Calu3 (cell line): ENCODE measurements at regions not wholly inside any gene's neighbourhood (a gene's known extent, or its start where the extent isn't known, plus 50 kb on each side); places are given as distances from the start of the nearest gene placed in this dataset.

Experiments used
- BruUV-seq: library from RNA; stranded (reverse); fragments of 400-500 nt; replicated peaks from 2 replicates; lab custom pipeline; 2021; lab: Mats Ljungman, UMichigan
- CTCF ChIA-PET: fragments of 300-600 bp; sonication (Branson Sonifier 250); formaldehyde crosslinking; loops from one replicate; lab custom pipeline; 2022; ENCODE audit warnings: antibody characterized with exemption; lab: Charles Lee
- DNase-seq: peaks from one replicate; pipeline ENCODE4 v3.0.0; 2022
- H3K27ac Mint-ChIP-seq: one replicate; pipeline ENCODE4 v1.8.0; 2022; ENCODE audit warnings: mixed read lengths; ENCODE audit not compliant: unreplicated experiment
- H3K27me3 Mint-ChIP-seq: one replicate; pipeline ENCODE4 v1.8.0; 2022; ENCODE audit warnings: mixed read lengths; ENCODE audit not compliant: unreplicated experiment
- H3K36me3 Mint-ChIP-seq: one replicate; pipeline ENCODE4 v1.8.0; 2022; ENCODE audit warnings: mild to moderate bottlenecking, moderate library complexity, mixed read lengths; ENCODE audit not compliant: insufficient read depth, unreplicated experiment
- H3K4me1 Mint-ChIP-seq: one replicate; pipeline ENCODE4 v1.8.0; 2022; ENCODE audit warnings: mild to moderate bottlenecking, low read depth, mixed read lengths; ENCODE audit not compliant: unreplicated experiment
- H3K4me3 Mint-ChIP-seq: one replicate; pipeline ENCODE4 v1.8.0; 2022; ENCODE audit warnings: mild to moderate bottlenecking, low read depth, moderate library complexity, mixed read lengths; ENCODE audit not compliant: unreplicated experiment
- H3K9me3 Mint-ChIP-seq: one replicate; pipeline ENCODE4 v1.8.0; 2022; ENCODE audit warnings: low read depth, mixed read lengths; ENCODE audit not compliant: unreplicated experiment
- intact Hi-C: fragments of 100-400 bp; cut with micrococcal nuclease; formaldehyde crosslinking; loops from one replicate; pipeline ENCODE4 v1.10.0; 2022; ENCODE audit not compliant: unreplicated experiment
- TF ChIP-seq, protein P1 (sequence below): fragments of 200-600 bp; IDR thresholded peaks from one replicate; pipeline ENCODE4 v1.8.0; 2022; ENCODE audit warnings: antibody characterized with exemption; ENCODE audit not compliant: unreplicated experiment

- H3K27me3 Mint-ChIP-seq: no peaks in the 10 kb centered on the region
- no peaks in the 10 kb centered on the region for H3K9me3 Mint-ChIP-seq
- no peaks in the 10 kb centered on the region for H3K36me3 Mint-ChIP-seq
- CTCF ChIA-PET: no interaction called here
- intact Hi-C loops: no loop called here
- H3K4me3 Mint-ChIP-seq: no peak overlapping the region
- no peak for DNase-seq
- no TSS peak for BruUV-seq
- H3K4me1 Mint-ChIP-seq: peaks cover 9% of the 10 kb centered on the region
- TF ChIP-seq, protein P1, sequence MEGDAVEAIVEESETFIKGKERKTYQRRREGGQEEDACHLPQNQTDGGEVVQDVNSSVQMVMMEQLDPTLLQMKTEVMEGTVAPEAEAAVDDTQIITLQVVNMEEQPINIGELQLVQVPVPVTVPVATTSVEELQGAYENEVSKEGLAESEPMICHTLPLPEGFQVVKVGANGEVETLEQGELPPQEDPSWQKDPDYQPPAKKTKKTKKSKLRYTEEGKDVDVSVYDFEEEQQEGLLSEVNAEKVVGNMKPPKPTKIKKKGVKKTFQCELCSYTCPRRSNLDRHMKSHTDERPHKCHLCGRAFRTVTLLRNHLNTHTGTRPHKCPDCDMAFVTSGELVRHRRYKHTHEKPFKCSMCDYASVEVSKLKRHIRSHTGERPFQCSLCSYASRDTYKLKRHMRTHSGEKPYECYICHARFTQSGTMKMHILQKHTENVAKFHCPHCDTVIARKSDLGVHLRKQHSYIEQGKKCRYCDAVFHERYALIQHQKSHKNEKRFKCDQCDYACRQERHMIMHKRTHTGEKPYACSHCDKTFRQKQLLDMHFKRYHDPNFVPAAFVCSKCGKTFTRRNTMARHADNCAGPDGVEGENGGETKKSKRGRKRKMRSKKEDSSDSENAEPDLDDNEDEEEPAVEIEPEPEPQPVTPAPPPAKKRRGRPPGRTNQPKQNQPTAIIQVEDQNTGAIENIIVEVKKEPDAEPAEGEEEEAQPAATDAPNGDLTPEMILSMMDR: no peak
- no peak overlapping the region for H3K27ac Mint-ChIP-seq
Observed at GRCh38 chr18:56473400-56474024, 164.9 kb downstream of the TXNL1 start.

DNA sequence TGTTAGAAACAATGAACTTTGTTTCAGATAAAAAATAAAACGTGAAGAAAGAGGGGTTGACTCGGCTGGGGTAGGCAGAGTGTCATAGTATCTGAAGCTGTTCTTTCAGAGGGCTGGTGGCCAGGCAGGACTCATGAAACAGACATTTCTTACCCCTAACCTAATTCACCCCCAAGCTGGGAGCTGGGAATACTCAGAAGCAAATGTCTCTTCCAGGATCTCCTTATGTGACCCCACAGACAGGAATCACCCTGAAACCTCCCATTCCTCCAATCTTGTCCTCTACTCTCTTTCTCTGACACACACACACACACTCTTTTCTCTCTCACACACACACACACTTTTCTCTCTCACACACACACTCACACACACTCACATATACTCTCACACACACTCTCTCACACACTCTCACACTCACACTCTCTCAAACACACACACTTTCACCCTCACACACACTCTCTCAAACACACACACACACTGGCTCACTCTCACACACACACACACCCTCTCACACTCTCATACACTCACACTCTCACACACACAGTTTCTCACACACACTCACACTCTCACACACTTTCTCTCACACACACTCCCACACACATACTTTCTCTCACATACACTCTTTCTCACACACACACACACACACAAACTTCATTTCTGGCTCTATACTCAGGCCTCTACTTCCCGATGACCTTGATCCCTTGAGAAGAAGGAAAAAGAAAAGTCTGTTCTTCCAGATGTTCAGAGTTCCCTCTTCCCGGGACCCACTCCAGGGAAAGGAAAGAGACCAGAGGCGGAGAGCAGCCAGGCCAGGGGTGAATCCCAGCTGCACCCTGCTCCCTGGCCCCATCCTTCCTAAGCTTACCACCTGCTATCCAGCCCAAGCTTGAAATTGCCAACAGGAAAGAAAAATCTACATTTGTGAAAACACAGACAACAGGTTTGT lies 167.7 kb downstream of the TXNL1 start:
- TF ChIP-seq, protein P1: no peak
- Mint-ChIP-seq H3K36me3 (no peaks in the 10 kb centered on the region), H3K27ac (no peak overlapping the region), H3K4me3 (no peak overlapping the region), H3K4me1 (peaks cover 9% of the 10 kb centered on the region), H3K27me3 (no peaks in the 10 kb centered on the region), H3K9me3 (peaks cover 4% of the 10 kb centered on the region)
- BruUV-seq: no TSS peak
- intact Hi-C loops: no loop called here
- DNase-seq: no peak
- CTCF ChIA-PET: no interaction called here

- H3K4me3 Mint-ChIP-seq: no peak overlapping the region
- CTCF ChIA-PET: no interaction called here
- no peaks in the 10 kb centered on the region for H3K27me3 Mint-ChIP-seq
- H3K4me1 Mint-ChIP-seq: peaks cover 9% of the 10 kb centered on the region
- H3K27ac Mint-ChIP-seq: no peak overlapping the region
- DNase-seq: no peak
- no TSS peak for BruUV-seq
- H3K9me3 Mint-ChIP-seq: peaks cover 11% of the 10 kb centered on the region
- H3K36me3 Mint-ChIP-seq: no peaks in the 10 kb centered on the region
- TF ChIP-seq, protein P1: no peak
- intact Hi-C loops: no loop called here
Observed at GRCh38 chr18:56469582-56469981, 168.8 kb downstream of the TXNL1 start.

GRCh38 chr18:56468396-56468795 lies 170.0 kb downstream of the TXNL1 start:
- Mint-ChIP-seq H3K4me1 (peaks cover 9% of the 10 kb centered on the region), H3K4me3 (no peak overlapping the region), H3K27ac (no peak overlapping the region), H3K27me3 (no peaks in the 10 kb centered on the region), H3K36me3 (no peaks in the 10 kb centered on the region), H3K9me3 (peaks cover 11% of the 10 kb centered on the region)
- DNase-seq: no peak
- intact Hi-C loops: no loop called here
- no TSS peak for BruUV-seq
- TF ChIP-seq, protein P1: no peak
- CTCF ChIA-PET: no interaction called here
